Loucy (cell line): ENCODE measurements at regions not wholly inside any gene's neighbourhood (a gene's known extent, or its start where the extent isn't known, plus 50 kb on each side); places are given as distances from the start of the nearest gene placed in this dataset.

Source experiments
- H2AFZ ChIP-seq: fragments of 200-600 bp; sonication (generic); 2 replicates; pipeline ENCODE4 v1.6.0; 2016; ENCODE audit warnings: antibody characterized with exemption, mild to moderate bottlenecking, low read length, moderate library complexity
- H3F3A ChIP-seq: fragments of 200-600 bp; 2 replicates; pipeline ENCODE4 v1.6.0; 2016; ENCODE audit warnings: antibody characterized with exemption, low read depth, mild to moderate bottlenecking
- H3K27me3 ChIP-seq: fragments of 200-600 bp; sonication (generic); 2 replicates; pipeline ENCODE4 v1.6.1; 2014; ENCODE audit warnings: low read length, mild to moderate bottlenecking; ENCODE audit not compliant: insufficient read depth, poor library complexity, severe bottlenecking
- H3K36me3 ChIP-seq: fragments of 200-600 bp; sonication (generic); 2 replicates; pipeline ENCODE4 v1.6.1; 2016; ENCODE audit warnings: low read length; ENCODE audit not compliant: insufficient read depth
- H3K4me1 ChIP-seq: fragments of 200-600 bp; sonication (generic); 2 replicates; pipeline ENCODE4 v1.5.1; 2014; ENCODE audit warnings: low read length, mild to moderate bottlenecking; ENCODE audit not compliant: insufficient read depth, poor library complexity, severe bottlenecking
- H3K4me2 ChIP-seq: fragments of 200-600 bp; sonication (generic); 2 replicates; pipeline ENCODE4 v1.6.0; 2014; ENCODE audit warnings: antibody characterized with exemption, low read length, low read depth, mild to moderate bottlenecking; ENCODE audit not compliant: poor library complexity, severe bottlenecking
- H3K4me3 ChIP-seq: fragments of 200-600 bp; sonication (generic); 2 replicates; pipeline ENCODE4 v1.5.1; 2014; ENCODE audit warnings: low read length, mild to moderate bottlenecking, mixed read lengths; ENCODE audit not compliant: poor library complexity, severe bottlenecking
- H3K79me2 ChIP-seq: fragments of 200-600 bp; sonication (generic); 2 replicates; pipeline ENCODE4 v1.6.1; 2014; ENCODE audit warnings: low read length; ENCODE audit not compliant: insufficient read depth
- H3K9ac ChIP-seq: fragments of 200-600 bp; sonication (generic); 2 replicates; pipeline ENCODE4 v1.6.0; 2014; ENCODE audit warnings: mild to moderate bottlenecking, low read depth, low read length, moderate library complexity; ENCODE audit not compliant: poor library complexity, severe bottlenecking
- H3K9me2 ChIP-seq: fragments of 200-600 bp; sonication (generic); replicated peaks from 2 replicates; pipeline ENCODE4 v1.6.1; 2016; ENCODE audit warnings: low read depth, low read length, mixed read lengths
- H3K9me3 ChIP-seq: fragments of 200-600 bp; sonication (generic); 2 replicates; pipeline ENCODE4 v1.6.1; 2014; ENCODE audit warnings: mild to moderate bottlenecking, antibody characterized with exemption, low read length, low read depth; ENCODE audit not compliant: insufficient read depth
- H4K20me1 ChIP-seq: fragments of 200-600 bp; sonication (generic); 2 replicates; pipeline ENCODE4 v1.6.0; 2014; ENCODE audit warnings: antibody characterized with exemption, low read length, mild to moderate bottlenecking; ENCODE audit not compliant: insufficient read depth, poor library complexity, severe bottlenecking
- CTCF ChIP-seq: fragments of 200-600 bp; sonication (generic); conservative IDR thresholded peaks from 2 replicates; pipeline ENCODE4 v1.5.1; 2014; ENCODE audit warnings: mild to moderate bottlenecking, antibody characterized with exemption, low read length
- EZH2phosphoT487 ChIP-seq: fragments of 200-600 bp; IDR thresholded peaks from 2 replicates; pipeline ENCODE4 v1.6.1; 2018; ENCODE audit warnings: antibody characterized with exemption, mild to moderate bottlenecking, moderate library complexity, borderline replicate concordance

GRCh38 chr16:48949636-48950035 lies 332.0 kb downstream of the CBLN1 start:
- H2AFZ ChIP-seq, result no peak overlapping the region

GRCh38 chr16:48948911-48949310 lies 332.7 kb downstream of the CBLN1 start:
- Histone ChIP-seq H3K4me2 (no peak overlapping the region), H3K4me3 (no peak overlapping the region), H3K9ac (no peak overlapping the region), H3F3A (no peaks in the 10 kb centered on the region), H3K79me2 (no peaks in the 10 kb centered on the region), H3K27me3 (no peaks in the 10 kb centered on the region), H4K20me1 (no peaks in the 10 kb centered on the region), H2AFZ (no peak overlapping the region), H3K4me1 (no peaks in the 10 kb centered on the region), H3K9me3 (no peaks in the 10 kb centered on the region), H3K36me3 (no peaks in the 10 kb centered on the region), H3K9me2 (no peaks in the 10 kb centered on the region)
- TF ChIP-seq EZH2phosphoT487 (no peak), CTCF (no peak)

More at GRCh38 chr16:48949636-48950035, 332.0 kb downstream of the CBLN1 start:
- H3K9me2 ChIP-seq, result no peaks in the 10 kb centered on the region
- H3K9me3 ChIP-seq, result no peaks in the 10 kb centered on the region
- H3K36me3 ChIP-seq, result no peaks in the 10 kb centered on the region
- H3K4me2 ChIP-seq, result no peak overlapping the region
- H3K9ac ChIP-seq, result no peak overlapping the region
- no peaks in the 10 kb centered on the region for H3K79me2 ChIP-seq
- no peaks in the 10 kb centered on the region for H3K4me1 ChIP-seq
- H3K27me3 ChIP-seq, result no peaks in the 10 kb centered on the region
- no peak overlapping the region for H3K4me3 ChIP-seq
- TF ChIP-seq EZH2phosphoT487, result no peak
- no peak for TF ChIP-seq CTCF
- H4K20me1 ChIP-seq, result no peaks in the 10 kb centered on the region
- no peaks in the 10 kb centered on the region for H3F3A ChIP-seq

- no peak for TF ChIP-seq CTCF
- TF ChIP-seq EZH2phosphoT487, result no peak
- H3K9me3 ChIP-seq, result 0 out of 2 replicates have a peak, but pooled peaks cover 3% of the 10 kb centered on the region
- H4K20me1 ChIP-seq, result no peaks in the 10 kb centered on the region
These were observed 334.3 kb downstream of the CBLN1 start for GRCh38 chr16:48947371-48947713.

More at GRCh38 chr16:48947371-48947713, 334.3 kb downstream of the CBLN1 start:
- Histone ChIP-seq H3K9ac (no peak overlapping the region), H3K4me1 (no peaks in the 10 kb centered on the region), H3K36me3 (no peaks in the 10 kb centered on the region), H3K27me3 (no peaks in the 10 kb centered on the region), H3K9me2 (no peaks in the 10 kb centered on the region), H3F3A (no peaks in the 10 kb centered on the region), H3K4me2 (no peak overlapping the region), H3K4me3 (no peak overlapping the region), H3K79me2 (no peaks in the 10 kb centered on the region), H2AFZ (no peak overlapping the region)
